A172 (cell line): ENCODE measurements at regions not wholly inside any gene's neighbourhood (a gene's known extent, or its start where the extent isn't known, plus 50 kb on each side); places are given as distances from the start of the nearest gene placed in this dataset.

Experiments used
- DNase-seq: peaks from one replicate; pipeline ENCODE4 v3.0.0-alpha.2; 2015; ENCODE audit warnings: low spot score

DNA sequence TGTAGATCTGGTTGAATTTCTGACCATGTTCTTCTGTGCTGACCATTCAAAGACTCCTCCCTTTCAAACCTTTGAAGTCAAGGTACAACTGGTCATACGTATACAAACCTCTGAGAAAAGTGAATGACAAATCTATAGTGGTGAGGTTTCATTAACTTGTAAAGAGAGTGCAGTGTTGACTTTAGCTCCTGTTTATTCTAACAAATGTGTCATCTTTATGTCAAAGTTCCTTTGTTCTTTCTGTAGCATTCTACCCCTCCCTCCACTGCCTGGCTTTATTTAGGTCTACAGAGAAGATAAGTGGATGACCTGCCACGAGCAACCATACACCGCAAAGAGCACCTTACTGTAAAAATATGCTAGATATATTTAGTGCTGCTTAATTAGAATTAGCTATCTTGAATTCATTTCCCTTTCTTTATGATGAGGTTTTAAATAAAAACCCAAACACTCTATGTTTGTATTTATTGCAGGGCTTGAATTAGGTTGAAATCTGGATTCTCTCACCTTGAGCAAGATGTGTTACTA lies 520.0 kb upstream of the CDH11 start:
- no peak for DNase-seq

DNA sequence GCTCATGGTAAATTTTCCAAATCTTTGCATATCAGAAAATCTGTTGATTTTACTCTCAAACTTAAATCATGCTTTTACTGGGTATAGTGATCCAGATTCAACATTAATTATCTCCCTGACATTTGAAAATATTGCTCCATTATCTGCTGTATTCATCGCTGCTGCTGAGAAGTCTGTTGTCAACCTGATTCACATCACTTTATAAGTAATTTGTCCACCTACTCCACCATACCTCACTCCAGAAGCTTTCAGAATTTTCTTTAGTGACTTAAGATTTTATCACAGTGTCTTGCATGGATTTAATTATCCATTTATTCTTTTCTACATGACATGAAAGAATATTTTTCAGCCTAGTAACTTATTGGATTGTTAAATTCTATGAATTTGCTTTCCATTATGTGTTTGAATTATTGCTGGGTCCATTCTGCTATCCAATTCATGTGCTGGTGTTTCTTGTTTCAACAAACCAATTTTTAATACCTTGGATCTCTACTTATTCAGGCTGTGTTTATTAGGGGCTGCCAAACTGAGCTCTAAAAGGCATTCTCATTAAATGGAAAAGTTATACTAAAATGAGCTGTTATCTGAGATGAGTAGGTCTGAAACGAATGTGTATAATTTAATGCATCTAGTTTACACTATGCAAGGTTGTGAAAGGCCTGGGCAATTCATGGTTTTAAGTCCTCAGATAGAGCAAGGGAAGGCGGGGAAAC lies 519.3 kb upstream of the CDH11 start:
- no peak for DNase-seq

DNA sequence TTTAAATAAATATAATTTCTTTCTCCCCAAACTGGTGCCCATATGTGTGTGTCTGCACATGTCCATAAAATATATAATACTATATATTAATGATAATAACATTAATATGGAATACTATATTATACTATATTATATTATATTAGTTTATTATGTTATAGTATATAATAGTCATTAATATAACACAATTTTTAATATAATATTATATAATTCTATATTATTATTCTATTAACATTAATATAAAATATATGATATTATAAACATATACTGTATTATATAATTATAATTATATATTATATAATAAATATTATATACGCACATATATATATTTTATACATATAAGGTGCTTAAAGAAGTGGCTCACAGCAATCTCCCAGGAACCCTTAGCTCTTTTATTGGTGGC lies 513.0 kb upstream of the CDH11 start:
- no peak for DNase-seq

DNA sequence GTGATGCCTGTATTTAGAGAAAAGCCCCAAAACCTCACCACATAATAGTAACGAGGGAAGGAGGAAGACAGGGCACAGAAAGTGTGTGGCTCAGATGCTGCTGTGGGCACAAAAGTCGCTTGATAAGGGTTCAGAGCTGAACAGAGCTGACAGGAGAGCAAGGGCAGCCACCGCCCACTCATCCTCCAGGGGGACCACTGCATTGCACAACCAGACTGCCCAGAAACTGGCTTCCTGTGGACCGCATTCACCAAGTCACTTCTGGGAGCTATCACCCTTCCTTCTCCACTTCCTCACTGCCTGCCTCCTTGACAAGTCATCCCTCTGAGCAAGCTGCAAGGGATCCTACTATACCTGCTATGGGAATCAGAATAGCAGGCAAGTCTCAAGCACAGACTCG lies 512.4 kb upstream of the CDH11 start:
- DNase-seq, result no peak

DNA sequence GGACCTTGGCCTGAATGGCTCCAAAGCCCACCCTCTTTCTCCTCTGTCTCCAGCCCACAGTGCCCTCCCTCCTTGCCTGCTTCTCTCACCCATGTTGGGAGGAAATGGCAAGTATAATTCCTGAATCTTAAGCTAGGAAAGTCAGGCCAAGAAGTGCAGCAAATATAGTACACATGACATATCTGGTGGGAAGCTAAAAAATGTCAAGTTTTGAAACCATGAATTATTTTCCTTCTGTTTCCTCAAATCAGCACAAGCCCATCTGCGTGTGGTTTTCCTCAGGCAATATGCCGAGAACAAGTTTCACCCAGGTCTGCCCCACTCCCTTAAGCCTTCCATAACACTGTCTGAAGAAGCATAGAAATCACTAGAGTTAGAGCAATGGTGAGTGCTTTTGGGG lies 502.8 kb upstream of the CDH11 start:
- DNase-seq, result no peak

DNA sequence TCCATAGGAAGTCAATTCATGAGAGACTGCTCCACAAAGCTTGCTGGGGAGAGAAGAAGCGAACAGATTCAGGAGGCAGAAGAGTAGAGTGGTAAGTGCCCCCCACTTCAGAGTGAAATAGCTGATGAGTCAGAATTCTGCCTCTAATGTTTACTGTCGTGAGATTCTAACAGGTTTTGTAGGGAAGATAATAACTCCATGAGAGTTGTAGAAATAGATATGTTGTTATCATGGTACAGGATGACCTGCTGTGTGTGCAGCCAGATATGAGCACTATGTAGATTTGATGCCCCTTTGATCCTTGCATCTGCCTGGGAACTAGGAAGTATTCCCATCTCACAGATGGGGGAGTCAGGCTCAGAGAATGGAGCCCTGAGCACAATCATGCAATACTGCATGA lies 502.4 kb upstream of the CDH11 start:
- no peak for DNase-seq

DNA sequence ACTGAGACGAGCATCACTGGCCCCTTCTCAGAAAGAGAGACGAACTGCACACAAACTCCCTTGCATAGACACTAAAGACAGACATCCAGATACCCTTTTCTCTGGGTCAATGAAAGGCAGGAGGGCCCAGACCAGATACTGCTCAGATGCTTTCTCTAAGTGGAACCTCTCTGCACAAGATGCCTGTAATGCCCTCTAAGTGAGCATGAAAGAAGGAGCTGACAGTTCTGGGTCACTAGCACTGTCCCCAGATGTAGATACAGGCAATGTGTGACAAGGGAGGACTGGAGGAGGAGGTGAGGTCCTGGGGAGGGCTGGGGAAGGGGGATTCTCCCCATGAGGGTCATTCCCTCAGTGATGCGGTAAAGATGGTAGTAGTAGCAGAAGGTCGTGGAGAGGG lies 501.0 kb upstream of the CDH11 start:
- DNase-seq, result no peak

DNA sequence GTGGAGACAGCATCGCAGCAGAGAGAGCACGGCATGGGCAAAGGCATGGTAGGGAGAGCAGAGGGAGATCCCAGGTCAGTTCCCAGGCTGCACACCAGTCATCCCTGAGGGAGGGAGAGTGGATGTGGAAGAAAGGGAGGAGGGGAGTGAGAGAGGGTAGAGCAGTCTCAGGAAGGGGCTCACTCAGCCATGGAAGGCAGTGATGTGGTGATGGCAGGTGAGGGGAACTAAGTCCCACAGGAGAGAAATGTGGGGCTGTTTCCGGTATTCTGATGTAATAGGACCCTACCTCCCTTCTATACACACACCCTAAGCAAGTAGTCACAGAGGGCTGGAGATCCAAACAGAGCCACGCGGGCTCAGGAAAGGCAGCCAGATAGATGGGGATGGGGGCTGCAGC lies 500.3 kb upstream of the CDH11 start:
- no peak for DNase-seq

DNA sequence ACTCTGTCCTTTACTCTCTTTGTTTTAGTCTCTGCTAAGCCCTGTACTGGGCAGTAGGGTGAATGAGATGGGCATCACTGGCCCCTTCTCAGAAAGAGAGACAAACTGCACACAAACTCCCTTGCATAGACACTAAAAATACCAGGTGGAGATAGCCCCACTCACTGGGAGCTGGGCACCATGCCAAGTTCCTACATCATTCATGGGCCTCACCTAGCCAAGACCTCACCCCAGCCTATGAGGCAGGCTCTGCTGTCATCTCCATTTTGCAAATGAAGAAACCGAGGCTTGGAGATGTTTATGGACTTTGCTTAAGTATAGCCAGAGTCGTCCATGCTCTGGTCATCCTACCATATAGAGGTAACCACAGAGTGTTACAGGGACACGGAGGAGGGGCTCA lies 499.8 kb upstream of the CDH11 start:
- DNase-seq, result no peak

DNA sequence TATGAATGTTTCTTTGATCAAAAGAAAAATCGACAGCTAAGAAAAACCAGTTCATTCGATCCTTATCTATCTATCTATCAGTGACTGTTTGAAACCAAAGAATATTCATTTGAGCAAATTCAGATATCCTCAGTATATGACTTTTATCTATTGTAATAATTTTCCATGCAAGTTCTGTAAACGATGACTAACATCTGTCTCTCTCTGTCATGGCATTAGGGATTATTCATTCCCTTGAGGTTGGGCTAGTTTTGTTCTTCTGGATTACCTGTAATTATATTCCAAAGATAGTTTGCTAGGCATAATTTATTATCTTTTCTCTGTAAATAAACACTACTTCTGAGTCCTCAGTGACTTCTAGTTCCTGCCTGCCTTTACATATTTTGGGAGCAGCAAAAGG lies 497.7 kb upstream of the CDH11 start:
- DNase-seq, result no peak

DNA sequence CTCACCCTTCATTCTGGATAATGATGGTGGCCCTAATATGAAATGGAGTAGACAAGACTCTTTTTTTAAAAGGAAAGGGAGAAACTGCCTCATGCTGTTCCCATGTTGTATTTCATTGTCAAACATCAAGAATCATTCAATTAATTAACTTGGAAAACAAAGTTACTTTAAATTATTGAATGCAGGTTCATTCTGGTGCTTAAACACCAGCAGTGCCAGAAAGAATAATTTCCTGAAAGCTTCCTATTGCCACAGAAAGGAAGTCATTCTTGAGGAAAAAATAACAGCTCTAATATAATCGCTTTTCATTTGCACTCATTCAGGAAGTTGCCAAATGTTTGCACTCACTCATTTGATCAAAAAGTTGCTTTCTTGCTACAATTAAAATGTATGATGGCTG lies 497.1 kb upstream of the CDH11 start:
- no peak for DNase-seq

DNA sequence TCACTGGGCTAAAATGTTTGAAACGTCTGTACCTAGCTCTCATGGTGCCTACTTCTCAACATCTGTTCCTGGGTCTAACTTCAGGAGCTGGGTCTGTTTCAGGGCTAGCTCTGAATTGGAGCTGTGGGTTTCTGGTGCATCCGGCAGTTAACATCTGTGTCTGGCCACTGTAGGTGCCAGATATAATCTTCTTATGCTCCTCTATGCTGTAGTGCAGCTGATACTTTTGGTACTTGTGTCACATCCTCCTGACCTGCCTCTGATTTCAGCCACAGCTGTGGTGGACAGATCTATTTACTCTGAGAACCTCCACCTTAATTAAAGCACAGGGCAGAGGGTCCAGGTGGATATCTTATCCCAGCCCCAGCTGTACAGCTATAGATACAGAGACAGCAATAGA lies 496.5 kb upstream of the CDH11 start:
- DNase-seq, result no peak

DNA sequence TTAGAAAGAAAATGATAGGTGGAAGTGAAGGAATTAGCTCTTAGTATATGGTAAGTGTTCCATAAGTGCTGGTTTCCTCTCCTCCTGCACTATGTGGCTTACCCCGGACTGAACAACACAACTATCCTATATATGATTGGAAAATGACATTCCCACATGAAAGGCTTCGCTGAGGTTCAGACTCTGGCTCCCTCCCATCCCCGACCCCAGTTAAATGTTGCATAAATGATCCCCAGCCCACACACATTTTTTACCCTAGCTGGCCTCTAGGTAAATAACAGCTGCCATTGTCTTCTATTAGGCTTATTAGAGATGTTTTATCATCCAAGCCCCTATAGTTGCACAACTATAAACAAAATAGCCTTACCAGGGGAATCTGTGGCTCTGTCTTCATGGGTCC lies 495.6 kb upstream of the CDH11 start:
- DNase-seq, result no peak

DNA sequence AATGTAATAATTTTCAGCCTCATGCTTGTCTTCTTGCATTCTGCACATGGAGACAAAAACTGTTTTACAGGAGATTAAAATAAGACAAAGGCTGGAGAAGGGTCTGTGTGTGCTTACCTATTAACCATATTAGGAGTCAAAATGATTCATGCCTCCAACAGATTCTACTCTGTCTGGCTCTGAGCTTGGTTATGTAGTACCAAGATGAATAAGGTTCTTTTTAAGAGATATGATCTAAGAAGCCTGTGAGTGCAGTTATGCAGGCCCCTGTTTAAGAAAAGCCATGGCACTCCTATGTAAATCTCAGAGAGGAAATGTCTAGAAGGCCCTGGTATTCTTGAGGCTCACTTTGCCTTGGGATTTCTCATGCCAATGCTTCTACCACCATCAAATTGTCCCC lies 486.6 kb upstream of the CDH11 start:
- no peak for DNase-seq

DNA sequence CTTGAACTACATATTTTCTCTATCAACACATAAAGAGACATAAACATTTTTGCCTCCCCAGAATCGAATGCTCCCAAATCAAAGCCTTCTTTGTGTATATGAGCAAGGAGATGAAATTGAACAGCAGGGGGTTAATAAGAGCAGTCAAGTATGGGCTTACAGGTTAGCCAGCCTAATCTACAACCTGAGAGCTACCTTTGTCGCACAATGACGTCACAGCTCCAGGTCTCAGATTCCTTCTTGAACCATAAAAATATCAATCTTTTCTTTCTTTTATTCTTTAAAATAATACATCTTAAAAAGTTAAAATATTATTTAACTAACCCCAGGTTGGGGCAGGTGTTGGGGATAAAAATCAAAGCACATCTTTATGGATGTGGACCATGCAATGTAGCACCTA lies 482.9 kb upstream of the CDH11 start:
- no peak for DNase-seq

DNA sequence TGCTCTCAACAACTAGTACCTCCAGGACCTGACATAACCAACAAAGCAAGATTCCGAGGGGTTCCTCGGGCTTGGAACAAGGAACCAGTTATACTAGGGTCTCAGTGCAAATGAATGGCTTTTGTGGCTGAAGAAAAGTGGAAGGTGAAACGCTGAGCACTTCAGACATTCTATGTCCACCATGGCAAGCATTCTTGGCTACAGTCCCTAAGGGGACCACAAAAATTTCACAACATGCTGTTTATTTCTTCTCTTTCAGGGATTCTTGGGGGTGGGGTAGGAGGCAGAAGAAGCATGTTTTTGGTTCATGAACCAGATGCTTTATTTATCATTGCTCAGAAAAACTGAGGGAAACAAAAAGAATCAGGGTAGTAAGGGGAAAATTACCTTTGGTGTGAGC lies 479.9 kb upstream of the CDH11 start:
- DNase-seq, result no peak

DNA sequence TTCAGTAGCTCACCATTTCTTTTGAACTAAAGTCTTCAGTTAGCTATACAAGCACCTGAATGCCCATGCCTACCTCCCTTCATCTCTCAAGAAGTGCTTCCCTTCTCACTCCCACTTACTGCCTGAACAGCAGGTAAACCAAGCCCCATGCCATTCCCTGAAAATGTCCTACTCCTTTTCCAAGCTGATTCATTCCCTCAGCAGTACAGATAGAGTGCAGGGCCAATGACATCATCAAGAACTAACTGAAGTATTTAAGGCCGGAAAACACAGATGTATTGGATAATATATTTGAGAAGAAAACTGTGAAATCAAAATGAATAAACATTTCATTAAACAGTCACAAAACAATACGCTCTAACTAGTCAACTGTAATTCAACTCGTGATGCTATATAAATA lies 478.8 kb upstream of the CDH11 start:
- no peak for DNase-seq

DNA sequence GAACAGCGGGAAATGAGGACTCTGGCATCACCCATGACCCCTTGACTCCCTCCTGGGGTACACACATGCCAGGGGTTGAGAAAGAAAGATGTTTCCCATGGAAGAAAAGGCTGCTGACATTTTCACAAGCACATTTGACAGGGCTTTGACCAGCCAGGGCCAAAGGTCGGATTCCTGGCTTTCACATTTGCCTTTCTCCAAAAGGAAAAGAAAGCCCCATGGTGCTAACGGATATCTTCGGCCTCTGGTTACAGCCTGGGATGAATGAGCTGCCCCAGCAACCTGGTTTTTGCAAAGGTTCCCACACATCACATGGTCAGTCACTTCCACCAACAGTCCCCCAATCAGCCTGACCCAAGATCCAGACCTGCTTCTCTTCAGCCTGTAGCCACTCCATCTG lies 478.2 kb upstream of the CDH11 start:
- DNase-seq, result no peak

DNA sequence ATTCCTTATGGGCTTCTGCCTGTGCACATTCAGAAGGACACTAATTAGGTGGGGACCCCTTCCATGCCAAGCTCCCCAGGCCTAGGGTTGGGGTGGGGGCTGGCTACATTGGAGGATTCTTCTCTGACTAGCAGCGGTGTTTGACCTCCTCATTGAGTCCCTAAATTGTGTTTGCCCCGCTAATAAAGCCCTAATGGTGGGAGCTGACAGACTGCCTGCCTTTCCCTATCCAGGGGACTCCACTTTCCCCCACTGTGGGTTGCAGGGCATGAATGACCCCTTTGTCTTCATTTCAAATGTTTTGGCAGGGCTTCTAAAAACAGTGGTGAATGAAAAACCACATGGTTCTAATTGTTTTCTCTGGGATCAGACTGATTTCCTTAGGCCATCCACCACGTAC lies 476.8 kb upstream of the CDH11 start:
- no peak for DNase-seq

DNA sequence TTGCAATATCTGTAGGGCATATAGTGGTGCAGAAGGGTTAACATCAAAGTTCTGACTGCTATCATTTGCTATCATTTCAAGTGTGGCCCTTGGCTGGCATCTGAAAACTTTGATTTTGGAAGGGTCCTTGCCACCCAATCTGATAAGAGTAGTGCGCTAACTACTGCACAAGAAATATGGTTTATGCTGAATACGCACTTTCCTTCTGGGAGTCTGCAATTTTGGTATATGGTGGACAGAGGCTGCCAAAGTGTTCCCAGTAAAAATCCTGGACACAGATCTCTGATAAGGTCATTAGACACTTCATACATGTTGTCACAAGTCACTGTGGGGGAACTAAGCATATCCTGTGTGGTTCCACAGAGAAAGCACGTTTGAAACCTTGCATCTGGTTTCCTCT lies 461.6 kb upstream of the CDH11 start:
- no peak for DNase-seq

DNA sequence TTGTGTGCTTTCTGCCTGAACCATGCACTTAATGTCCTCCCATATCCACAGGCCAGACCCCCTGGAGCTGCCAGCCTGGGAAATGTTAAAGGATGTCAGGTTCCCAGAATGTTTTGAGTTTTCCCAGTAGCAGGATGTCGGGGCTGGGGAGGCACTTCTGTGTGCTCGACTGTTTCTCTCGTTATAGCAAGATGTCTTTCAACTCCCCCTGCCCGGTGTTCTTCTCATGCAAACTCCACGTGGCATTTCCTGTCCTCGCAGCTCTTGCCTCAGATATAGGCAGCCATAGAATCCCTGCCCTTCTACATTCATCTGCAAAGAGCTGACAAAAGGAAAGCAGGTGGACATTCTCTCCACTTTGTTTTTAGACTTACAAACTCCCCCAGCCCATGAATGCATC lies 457.2 kb upstream of the CDH11 start:
- DNase-seq, result no peak

DNA sequence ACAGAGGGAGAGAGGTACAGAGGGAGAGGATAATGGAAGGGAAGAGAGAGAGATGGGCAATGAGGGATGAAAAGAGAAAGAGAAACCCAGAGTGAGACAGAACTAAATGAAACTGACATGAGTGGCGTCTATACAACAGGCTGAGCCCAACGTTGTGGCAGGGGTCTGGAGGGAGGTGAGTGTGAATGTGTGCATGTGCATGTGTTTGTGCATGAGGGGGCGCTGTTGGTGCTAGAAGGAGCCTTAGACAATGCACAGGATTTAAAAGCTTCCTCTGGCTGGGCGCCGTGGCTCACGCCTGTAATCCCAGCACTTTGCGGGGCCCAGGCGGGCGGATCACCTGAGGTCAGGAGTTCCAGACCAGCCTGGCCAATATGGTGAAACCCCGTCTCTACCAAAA lies 454.8 kb upstream of the CDH11 start:
- DNase-seq, result no peak

DNA sequence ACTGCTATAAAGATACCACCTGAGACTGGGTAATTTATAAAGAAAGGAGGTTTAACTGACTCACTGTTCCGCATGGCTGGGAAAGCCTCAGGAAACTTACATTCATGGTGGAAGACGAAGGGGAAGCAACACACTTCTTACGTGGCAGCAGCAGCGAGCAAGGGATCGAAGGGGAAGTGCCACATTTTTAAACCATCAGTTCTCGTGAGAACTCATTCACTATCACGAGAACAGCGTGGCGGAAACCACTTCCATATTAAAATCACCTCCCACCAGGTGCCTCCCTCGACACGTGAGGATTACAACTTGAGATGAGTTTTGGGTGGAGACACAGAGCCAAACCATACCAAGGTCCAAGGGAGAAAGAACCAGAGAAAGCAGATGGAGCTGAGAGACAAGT lies 454.3 kb upstream of the CDH11 start:
- no peak for DNase-seq

DNA sequence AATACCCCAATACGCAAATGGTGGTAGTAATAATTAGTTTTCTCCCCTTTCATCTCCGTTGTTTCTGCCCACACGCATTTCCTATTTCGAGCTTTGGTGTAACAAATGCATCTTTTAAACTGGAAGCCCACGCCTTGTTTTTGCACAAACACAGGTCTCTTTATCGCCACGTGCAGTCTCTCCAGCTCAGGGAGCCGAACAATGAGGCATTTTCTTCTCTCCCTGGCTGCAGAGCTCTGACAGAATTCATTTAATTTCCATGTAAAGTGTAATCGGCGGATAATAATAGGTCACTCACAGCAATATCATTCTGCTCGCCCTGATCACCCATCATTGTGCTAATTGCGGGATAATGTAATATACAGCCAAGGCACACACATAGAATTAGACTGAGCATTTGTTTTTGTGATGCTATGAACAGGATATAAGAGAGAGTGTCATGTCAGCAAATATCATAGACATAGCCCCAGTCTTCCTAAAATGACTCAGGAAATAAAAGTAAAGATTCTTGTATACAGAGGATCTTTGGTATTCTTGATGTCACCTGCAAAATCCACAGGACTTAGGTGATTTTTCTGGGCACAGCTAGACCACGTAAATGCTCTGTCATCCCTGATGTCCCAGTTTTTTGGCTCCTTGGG lies 452.6 kb upstream of the CDH11 start:
- no peak for DNase-seq
